DMS53 (cell line): ENCODE measurements at regions not wholly inside any gene's neighbourhood (a gene's known extent, or its start where the extent isn't known, plus 50 kb on each side); places are given as distances from the start of the nearest gene placed in this dataset.
A peak's percentile ranks its signal among the peaks of the same experiment; 100 is the strongest.

Experiments used
- DNase-seq: peaks from one replicate; lab custom pipeline; 2025; lab: John Stamatoyannopoulos, UW

GRCh38 chr2:105571445-105571987, 172.7 kb upstream of the FHL2 start:
- no peak for DNase-seq

GRCh38 chr2:105570757-105571156, 171.9 kb upstream of the FHL2 start:
- peak; percentile 33 for DNase-seq

GRCh38 chr2:105570326-105570725, 171.5 kb upstream of the FHL2 start:
- no peak for DNase-seq

GRCh38 chr2:105569606-105570005, 170.8 kb upstream of the FHL2 start:
- no peak for DNase-seq

GRCh38 chr2:105567996-105568494, 169.2 kb upstream of the FHL2 start:
- no peak for DNase-seq

- no peak for DNase-seq
These were observed 164.3 kb upstream of the FHL2 start for GRCh38 chr2:105563000-105563719.

- no peak for DNase-seq
These were observed 162.6 kb upstream of the FHL2 start for GRCh38 chr2:105561401-105561800.

- DNase-seq: no peak
These were observed 161.3 kb upstream of the FHL2 start for GRCh38 chr2:105560157-105560556.

GRCh38 chr2:105557021-105557920, 158.4 kb upstream of the FHL2 start:
- DNase-seq: no peak

- DNase-seq: no peak
These were observed 157.5 kb upstream of the FHL2 start for GRCh38 chr2:105556366-105556765.

GRCh38 chr2:105554235-105554634, 155.4 kb upstream of the FHL2 start:
- DNase-seq: no peak

GRCh38 chr2:105553538-105554196, 154.8 kb upstream of the FHL2 start:
- no peak for DNase-seq

- DNase-seq: no peak
These were observed 147.8 kb upstream of the FHL2 start for GRCh38 chr2:105546628-105546974.

GRCh38 chr2:105545730-105546627, 147.1 kb upstream of the FHL2 start:
- DNase-seq: peak; percentile 87

- DNase-seq: no peak
These were observed 145.9 kb upstream of the FHL2 start for GRCh38 chr2:105544591-105545377.

GRCh38 chr2:105541189-105542050, 142.6 kb upstream of the FHL2 start:
- DNase-seq: no peak

GRCh38 chr2:105540642-105541041, 141.8 kb upstream of the FHL2 start:
- DNase-seq: no peak

GRCh38 chr2:105539331-105539730, 140.5 kb upstream of the FHL2 start:
- DNase-seq: no peak

GRCh38 chr2:105538840-105539239, 140.0 kb upstream of the FHL2 start:
- no peak for DNase-seq
